Activated CD8-positive, alpha-beta memory T cell treated with anti-CD3 and anti-CD28 coated beads for 4 hours (primary cell): ENCODE measurements at regions not wholly inside any gene's neighbourhood (a gene's known extent, or its start where the extent isn't known, plus 50 kb on each side); places are given as distances from the start of the nearest gene placed in this dataset.
"Not testable (repeated sequence)": the region's sequence is repeated elsewhere in the genome, so short reads cannot be mapped to it uniquely, and the experiment has no call there.

ENCODE experiments used
- DNase-seq, 2 donors: peaks; one replicate each; pipeline ENCODE4 v3.0.0-alpha.2; 2020; ENCODE audit warnings: low read depth in 2 of 2

GRCh38 chr14:71566276-71566675 lies 366.0 kb upstream of the RGS6 start:
- no peak for DNase-seq

- DNase-seq = not testable (repeated sequence)
Observed at GRCh38 chr14:71567499-71568133, 364.6 kb upstream of the RGS6 start.

DNA sequence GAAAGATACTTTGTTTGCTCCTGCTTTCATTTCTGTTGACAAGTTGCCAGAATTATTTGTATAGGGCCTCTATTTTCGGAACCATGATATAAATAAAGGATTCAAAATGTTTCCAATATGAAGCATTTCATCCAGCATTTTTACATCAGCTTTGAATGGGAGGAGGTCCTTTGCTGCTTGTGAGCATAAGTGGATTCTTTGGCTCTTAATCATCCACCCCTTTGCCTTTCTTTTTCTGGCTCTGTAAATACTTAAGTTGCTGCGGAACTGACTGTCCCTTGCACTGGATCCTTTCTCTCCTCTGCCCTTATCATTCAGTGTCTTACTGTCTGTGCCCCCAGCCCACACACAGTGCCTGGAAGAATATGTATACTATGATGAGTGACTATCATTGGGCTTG lies 357.3 kb upstream of the RGS6 start:
- DNase-seq = no peak

- no peak for DNase-seq
Observed at GRCh38 chr14:71576472-71576871, 355.8 kb upstream of the RGS6 start.

DNA sequence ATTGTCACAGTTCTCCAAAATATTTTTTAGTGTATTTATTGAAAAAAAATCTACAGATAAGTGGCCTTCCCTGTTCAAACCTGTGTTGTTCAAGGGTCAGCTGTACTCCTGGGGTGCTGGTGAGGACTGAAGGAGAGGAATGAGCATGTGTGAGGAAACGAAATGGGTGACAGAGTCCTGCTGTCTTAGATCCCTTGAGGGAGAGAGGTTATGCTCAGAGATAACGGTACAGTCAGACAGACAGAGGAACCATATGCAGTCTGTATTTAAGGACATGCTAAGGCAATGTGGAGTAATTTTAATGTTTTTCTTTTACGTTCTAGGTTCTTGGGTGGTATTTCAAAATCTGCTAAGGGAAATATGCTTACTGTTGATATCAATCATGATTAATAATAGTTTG lies 352.9 kb upstream of the RGS6 start:
- no peak for DNase-seq

DNA sequence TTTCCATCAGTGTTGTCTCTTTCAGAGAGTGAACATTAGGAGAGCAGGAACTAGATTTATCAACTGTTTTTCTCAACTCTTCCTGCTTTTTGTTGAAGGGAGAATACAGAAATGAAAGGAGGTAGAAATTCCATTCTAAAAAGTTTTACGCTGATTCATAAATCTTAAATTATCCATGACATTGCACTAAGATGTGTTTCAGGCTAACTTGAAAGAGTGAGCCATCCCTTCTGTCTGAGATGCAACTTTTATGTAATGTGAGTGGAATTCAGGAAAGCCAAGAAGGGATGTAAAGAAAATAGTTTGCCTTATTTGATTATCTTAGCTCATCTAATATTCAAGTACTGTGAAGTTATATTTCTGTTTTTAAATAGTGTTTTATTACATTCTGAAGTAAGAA lies 349.5 kb upstream of the RGS6 start:
- DNase-seq = no peak

- no peak for DNase-seq
Observed at GRCh38 chr14:71583194-71583593, 349.0 kb upstream of the RGS6 start.

- no peak for DNase-seq
Observed at GRCh38 chr14:71583705-71584104, 348.5 kb upstream of the RGS6 start.

DNA sequence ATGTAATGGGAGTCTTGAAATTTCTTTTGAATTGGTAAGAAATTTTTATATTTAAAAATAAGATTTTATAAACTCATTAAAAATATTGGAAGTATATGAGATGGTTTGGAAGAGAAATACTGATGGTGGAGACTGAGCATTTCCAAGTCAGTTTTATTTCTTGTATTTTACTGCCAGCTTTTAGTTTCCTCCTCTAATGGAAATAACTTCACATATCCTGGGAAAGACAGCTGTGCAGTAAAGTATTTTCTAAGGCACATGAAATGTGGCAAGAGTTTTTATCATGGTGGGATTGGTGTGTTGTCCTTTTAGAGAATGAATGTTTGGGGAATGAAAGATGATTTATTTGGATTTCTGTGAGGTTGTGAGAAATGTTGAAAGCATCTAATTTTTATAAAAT lies 346.9 kb upstream of the RGS6 start:
- DNase-seq = no peak

DNA sequence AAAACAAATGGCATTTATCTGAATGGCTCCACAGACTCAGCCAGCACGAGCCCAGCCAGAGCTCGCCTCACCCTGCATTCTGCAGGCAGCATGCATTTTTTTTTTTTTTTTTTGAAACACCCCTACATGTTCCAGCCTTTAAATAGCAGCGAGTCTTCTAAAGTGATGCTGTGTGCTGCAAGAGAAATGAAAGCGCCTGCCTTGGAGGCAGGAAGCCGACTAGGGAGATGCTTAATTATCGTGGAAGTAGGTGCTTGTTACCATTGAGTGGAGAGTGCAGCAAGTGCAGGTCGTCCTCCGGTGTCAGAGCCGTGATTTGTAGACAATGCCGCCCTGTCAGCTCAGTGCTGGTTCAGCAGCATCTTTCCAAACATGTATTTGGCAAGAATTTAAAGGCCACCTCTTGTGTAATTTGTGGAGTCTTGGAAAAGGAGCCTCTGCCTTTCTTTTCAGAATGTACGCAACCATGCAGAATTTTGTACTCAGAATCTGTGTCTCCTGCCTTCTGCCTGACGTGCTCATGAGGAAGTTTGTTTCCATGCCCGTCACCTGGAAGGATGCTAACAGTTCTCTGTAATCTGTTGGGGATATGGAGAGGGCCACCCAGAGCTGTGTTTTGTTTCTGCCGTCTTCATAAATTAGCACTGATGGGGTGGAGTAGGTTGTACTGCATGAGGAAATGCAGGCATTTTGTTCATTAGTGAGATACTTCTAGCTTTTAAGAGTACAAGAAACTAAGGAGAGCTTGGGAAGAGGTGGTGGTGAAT lies 345.9 kb upstream of the RGS6 start:
- no peak for DNase-seq

DNA sequence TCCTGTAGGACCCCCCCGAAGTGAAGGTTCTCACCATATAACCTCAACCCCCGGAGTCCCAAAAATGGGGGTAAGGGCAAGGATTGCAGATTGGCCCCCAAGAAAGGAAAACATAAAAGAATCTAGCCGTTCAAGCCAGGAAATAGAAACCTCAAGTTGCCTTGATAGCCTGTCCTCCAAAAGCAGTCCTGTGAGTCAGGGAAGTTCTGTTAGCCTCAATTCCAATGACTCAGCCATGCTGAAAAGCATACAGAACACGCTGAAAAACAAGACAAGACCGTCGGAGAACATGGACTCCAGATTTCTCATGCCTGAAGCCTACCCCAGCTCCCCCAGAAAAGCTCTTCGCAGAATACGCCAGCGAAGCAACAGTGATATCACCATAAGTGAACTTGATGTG lies 344.2 kb upstream of the RGS6 start:
- no peak for DNase-seq

- no peak for DNase-seq
Observed at GRCh38 chr14:71588576-71589215, 343.5 kb upstream of the RGS6 start.

DNA sequence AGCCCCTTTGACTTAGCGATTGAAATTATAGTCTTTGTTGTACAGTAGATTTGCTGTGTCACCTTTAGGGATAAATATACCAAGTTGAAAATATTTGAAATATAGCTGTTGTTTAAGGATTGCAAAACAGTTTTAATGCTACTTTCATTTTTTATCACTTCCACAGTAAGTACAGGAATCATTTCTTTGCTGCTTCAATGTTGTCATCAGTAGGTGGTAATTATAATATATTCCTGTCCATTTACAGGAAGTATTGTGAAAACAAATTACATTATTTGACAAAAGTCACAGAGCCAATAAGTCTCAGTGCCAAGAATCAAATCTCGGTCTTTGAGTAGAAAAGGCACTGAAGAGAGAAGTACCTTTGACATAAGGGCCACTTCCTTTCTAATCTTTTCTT lies 342.6 kb upstream of the RGS6 start:
- DNase-seq = no peak

DNA sequence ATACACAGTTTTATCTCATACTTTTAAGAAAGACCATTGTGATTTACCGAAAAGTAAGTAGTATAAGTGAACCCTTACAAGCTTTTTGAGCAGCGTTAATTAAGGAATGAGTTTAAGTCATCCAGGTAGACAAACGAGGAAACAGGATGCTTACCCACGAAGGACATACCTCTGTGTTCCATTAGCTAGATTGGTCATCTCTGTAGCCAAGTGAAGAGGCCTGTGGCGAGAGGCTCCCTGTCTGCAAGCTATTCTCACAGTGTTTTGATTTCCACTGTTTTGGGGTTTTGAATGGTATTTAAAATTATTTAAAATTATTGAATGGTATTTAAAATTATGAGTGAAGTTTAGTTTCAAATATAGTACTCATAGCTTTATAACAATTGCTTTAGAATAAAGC lies 342.1 kb upstream of the RGS6 start:
- no peak for DNase-seq

DNA sequence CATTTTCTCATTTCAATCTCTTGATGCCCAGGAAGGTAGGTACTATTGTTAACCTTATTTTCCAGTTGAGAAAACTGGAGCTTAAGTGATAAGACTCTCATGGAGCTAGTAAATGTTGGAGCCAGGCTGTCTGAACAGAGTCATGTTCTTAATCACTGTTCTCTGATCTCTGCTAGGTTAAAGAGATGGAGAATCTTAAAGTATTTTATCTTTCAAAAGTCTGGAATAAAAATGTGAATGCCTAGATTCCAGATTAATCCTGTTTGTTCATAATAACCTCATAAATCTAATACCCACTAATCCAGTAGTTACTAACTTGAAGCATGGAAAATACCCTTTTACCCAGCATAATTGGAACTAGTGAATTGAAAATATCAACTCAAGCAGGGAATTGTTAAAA lies 341.0 kb upstream of the RGS6 start:
- DNase-seq = no peak

GRCh38 chr14:71591929-71592328 lies 340.3 kb upstream of the RGS6 start:
- DNase-seq = no peak

DNA sequence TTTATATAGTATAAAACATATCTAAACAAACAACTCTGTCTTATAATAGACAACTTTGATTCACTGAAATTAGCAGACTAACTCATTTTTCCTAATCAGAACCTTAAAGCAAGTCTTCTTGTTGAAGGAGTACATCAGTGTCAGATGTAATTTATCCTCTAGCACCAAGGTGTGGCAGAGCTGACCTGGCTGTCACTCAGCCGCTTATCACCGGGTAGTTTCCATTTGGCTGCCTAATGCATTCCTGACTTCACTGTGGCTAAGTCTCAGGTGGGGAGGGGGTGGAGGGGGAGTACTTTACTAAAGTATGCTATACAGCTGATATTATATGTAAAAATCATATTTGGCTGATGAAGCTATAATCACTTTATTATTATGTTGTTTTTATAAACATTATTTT lies 339.9 kb upstream of the RGS6 start:
- DNase-seq = no peak

- DNase-seq = no peak
Observed at GRCh38 chr14:71593966-71594365, 338.3 kb upstream of the RGS6 start.

DNA sequence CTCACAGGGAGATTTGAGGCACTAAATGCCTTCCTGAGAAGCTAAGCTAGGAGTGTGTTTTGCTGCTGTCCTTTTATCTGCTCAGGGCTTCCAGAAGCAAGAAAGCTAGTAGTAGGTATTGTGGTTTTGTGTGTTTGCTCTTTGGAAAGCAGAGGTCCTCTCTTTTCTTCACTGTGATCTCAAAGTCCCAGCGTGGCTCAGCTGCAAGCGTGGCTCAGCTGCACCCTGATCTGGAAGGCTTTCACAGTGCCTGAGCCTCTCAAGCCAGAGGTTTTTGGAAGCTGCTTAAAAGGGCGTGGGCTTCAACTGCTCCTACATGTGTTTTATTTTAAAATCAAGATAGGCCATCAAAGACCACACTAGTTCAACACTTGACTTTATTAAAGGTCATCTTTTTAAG lies 337.4 kb upstream of the RGS6 start:
- DNase-seq = no peak

DNA sequence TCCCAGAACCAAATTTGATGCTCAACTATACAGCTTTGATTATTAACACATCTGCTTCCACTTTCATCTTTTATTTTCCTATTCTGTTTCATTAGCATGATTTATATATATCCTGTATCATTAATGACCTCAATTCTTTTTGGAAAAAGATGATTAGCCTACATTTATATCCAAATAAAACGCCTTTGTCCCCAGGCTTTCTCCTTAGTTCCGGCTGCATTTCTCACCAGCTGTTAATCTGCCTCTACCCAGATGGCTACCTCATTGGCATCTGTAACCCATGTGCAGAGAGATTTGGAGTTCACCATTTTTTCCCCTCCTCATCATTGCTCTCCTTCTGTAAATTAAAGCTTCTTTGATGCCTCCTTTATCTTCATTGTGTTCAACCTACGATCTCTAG lies 336.8 kb upstream of the RGS6 start:
- no peak for DNase-seq

- DNase-seq = no peak
Observed at GRCh38 chr14:71597287-71597920, 334.8 kb upstream of the RGS6 start.

DNA sequence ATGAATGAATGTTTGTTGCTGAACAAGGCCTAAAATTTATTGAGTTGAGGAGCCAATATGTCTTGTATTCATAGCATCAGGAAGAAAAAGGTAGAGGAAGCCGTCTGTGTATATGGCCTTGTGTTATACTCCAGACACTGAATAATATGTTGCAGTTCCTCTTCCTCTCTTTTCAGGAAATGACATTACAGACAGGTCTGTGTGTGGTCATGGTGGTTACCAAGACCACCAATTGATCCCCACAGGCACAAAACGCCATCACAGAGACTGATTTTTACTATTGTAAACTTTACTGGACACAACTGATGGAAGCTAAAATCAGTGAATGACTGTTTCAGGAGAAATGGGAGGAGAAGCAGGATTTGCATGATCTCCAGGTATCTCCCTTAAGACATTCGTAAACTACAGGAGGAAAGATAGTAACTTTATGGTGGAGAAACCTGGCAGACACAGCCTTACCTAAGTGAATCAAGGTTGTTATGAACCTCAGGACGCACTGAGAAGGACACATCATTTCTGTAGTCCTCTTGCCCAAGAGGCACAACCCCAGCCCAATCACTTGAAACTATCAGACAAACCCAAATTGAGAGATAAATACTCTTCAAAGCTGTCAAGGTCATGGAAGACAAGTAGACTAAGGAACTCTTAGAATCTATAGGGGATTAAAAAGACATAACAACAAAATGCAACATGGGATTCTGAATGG lies 334.1 kb upstream of the RGS6 start:
- DNase-seq = no peak
